ENCODE measurements at regions not wholly inside any gene's neighbourhood (a gene's known extent, or its start where the extent isn't known, plus 50 kb on each side); places are given as distances from the start of the nearest gene placed in this dataset.

- no peaks in the 10 kb centered on the region for H3K36me3 ChIP-seq
- ATAC-seq (no peak), DNase-seq (no peak)
- no peak overlapping the region for H3K4me3 ChIP-seq
- TF ChIP-seq, protein P1, sequence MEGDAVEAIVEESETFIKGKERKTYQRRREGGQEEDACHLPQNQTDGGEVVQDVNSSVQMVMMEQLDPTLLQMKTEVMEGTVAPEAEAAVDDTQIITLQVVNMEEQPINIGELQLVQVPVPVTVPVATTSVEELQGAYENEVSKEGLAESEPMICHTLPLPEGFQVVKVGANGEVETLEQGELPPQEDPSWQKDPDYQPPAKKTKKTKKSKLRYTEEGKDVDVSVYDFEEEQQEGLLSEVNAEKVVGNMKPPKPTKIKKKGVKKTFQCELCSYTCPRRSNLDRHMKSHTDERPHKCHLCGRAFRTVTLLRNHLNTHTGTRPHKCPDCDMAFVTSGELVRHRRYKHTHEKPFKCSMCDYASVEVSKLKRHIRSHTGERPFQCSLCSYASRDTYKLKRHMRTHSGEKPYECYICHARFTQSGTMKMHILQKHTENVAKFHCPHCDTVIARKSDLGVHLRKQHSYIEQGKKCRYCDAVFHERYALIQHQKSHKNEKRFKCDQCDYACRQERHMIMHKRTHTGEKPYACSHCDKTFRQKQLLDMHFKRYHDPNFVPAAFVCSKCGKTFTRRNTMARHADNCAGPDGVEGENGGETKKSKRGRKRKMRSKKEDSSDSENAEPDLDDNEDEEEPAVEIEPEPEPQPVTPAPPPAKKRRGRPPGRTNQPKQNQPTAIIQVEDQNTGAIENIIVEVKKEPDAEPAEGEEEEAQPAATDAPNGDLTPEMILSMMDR (IDR thresholded peaks at IDR 0.05), result no peak
- WGBS, 2 donors, result 39 to 68% methylated on average over 1 of the region's 1 CpG
- no peaks in the 10 kb centered on the region for H3K4me1 ChIP-seq
- no peak overlapping the region for H3K27ac ChIP-seq
- intact Hi-C loops (cut with DNase I), result no loop called here
- peaks cover 0 to 21% (median 3%) of the 10 kb centered on the region in 11 donors for H3K9me3 ChIP-seq
- H3K27me3 ChIP-seq, result no peaks in the 10 kb centered on the region
These were observed 60.9 kb upstream of the CHRM2 start for GRCh38 chr7:136807598-136807997.

GRCh38 chr7:136803028-136803427 lies 65.4 kb upstream of the CHRM2 start:
- H3K4me1 ChIP-seq, result no peaks in the 10 kb centered on the region
- H3K36me3 ChIP-seq, result no peaks in the 10 kb centered on the region
- DNase-seq, result no peak
- intact Hi-C loops (cut with DNase I), result no loop called here
- 86 to 89% methylated on average over 2 of the region's 2 CpGs for WGBS, 2 donors
- H3K9me3 ChIP-seq, result no peaks in the 10 kb centered on the region
- ATAC-seq, result no peak
- H3K27ac ChIP-seq, result no peak overlapping the region
- TF ChIP-seq, protein P1 (IDR thresholded peaks at IDR 0.05), result no peak
- no peaks in the 10 kb centered on the region for H3K27me3 ChIP-seq
- H3K4me3 ChIP-seq, result no peak overlapping the region

DNA sequence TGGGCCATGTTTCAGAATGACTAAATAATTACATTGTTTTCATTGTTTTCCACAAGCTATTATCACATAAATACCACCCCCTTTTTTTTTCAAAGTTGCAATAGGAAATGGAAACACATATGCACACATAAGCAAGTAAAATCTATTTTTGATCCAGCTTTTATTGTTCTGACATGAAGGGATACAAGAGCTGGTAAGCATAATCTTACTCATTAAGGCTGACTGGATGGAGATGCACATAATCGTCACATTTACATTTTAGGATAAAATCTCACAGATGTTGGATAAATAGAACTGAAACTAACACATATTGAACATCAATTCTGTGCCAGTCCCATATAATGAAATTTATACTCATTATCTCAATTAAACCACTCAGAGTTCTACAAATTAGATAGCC lies 84.5 kb upstream of the CHRM2 start:
- 77 to 80% methylated on average over 1 of the region's 1 CpG for WGBS, 2 donors
- H3K27ac ChIP-seq, result no peak overlapping the region
- intact Hi-C loops (cut with DNase I), result no loop called here

DNA sequence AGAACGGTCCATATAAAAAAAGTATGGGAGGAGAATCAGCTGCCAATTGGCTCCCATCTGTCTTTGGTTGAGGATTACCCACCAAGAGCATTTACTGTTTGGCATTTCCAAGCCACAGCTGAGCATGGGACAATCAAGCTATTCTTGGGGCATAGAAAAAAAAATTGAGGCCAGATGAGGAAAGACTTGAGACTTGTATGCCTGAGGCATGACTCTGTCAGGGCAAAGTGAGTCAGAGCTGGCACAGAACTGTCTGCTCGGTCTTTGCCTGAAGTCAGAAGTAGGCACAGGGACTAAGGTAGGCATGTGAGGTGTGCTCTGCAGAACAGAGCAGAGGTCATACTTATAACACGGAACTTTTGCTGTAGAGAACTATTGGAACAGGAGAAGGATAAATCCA lies 126.5 kb upstream of the CHRM2 start:
- Histone ChIP-seq H3K27ac (no peak overlapping the region), H3K4me3 (no peak overlapping the region), H3K36me3 (no peaks in the 10 kb centered on the region), H3K9me3 (peaks cover 0 to 27% (median 8%) of the 10 kb centered on the region in 11 donors), H3K27me3 (no peaks in the 10 kb centered on the region), H3K4me1 (no peaks in the 10 kb centered on the region)
- DNase-seq, result no peak
- intact Hi-C loops (cut with DNase I), result no loop called here
- 83 to 86% methylated on average over 3 of the region's 3 CpGs for WGBS, 2 donors
- TF ChIP-seq, protein P1 (IDR thresholded peaks at IDR 0.05), result no peak
- ATAC-seq, result peak in 1 of 8 donors; percentile 64

More for the DNA sequence above, 84.5 kb upstream of the CHRM2 start:
- Histone ChIP-seq H3K36me3 (no peaks in the 10 kb centered on the region), H3K4me3 (no peak overlapping the region), H3K4me1 (no peaks in the 10 kb centered on the region), H3K27me3 (no peaks in the 10 kb centered on the region), H3K9me3 (peaks cover 0 to 11% (median 0%) of the 10 kb centered on the region in 11 donors)
- TF ChIP-seq, protein P1 (IDR thresholded peaks at IDR 0.05), result no peak
- ATAC-seq, result no peak
- no peak for DNase-seq
